NCI-H526 treated with DMSO at 0.1 percent for 48 hours (cell line): ENCODE measurements at regions not wholly inside any gene's neighbourhood (a gene's known extent, or its start where the extent isn't known, plus 50 kb on each side); places are given as distances from the start of the nearest gene placed in this dataset.

Source experiments
- DNase-seq: peaks from one replicate; lab custom pipeline; 2025; lab: John Stamatoyannopoulos, UW

DNA sequence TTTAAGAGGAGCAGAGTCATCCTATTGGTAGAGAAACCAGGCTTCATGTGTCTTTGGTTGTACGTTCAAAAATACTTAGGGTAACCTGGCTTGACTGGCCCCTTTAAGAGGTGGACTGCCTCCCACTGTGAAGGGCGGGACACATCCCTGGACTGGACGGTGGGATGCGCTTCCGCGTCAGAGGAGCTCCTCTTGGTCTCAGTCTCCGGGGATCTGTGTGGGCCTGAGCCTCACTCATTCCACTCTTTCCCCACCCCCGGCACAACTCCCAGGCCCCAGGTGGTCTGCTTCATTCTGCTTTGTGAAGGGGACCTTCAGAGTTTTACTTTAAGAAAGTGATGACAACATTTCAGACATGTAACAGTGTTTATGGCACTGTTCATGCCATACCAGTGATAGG lies 601.1 kb downstream of the IRX1 start:
- no peak for DNase-seq

DNA sequence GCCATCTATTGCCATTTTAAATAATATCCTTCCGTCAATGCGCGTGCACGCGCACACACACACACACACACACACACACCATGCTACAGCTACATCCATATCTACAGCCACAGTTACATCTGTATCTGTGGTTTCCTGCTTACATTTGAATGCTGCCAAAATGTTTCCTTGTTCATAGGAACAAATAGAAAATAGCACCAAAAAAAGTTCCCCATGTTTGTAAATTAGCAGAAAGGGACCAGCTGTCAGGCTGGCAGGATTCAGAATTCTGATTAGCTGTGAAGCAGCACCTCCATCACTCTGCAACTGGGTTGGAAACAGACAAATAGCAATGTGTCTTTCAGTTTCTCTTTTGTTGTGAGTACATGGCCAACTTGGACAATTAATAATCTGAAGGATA lies 601.5 kb downstream of the IRX1 start:
- no peak for DNase-seq

GRCh38 chr5:4198461-4198860 lies 602.8 kb downstream of the IRX1 start:
- DNase-seq, result no peak

DNA sequence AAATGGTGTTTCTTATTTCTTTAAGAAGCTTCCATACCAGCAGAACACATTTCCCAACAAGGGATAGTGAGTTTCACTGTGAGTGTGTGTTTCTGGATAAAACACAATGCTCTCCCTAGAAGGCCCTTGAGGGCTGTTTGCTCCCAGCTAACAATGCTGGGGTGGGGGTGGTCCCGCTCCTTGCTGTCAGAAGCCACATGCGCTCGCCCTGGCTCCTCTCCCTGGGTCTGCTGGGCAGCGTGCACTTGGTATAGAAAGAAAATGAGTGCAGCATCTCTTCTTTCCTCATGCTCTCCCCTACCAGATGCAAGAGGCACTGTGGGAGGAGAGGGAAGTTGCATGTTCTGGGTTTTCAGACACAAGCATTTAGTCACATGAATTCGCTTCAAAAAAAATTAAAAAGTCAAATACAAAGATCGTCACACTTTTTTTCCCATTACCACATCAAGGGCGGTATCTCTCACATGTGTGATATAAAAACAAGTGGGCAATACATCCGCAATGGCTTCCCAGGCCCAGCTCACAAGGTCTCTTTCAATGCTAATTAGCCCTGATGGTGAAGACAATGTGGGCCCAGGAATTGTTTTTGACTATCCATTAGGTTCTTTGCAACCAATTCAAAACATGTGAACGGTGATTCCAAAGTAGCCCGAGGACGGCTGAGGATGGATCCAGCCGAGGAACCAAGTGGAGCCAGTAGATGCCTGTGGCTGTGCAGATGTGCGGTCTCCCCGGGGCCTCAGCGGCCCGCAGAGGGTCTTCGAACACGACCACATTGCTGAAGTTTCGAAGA lies 603.6 kb downstream of the IRX1 start:
- no peak for DNase-seq

GRCh38 chr5:4203146-4203545 lies 607.5 kb downstream of the IRX1 start:
- no peak for DNase-seq

- no peak for DNase-seq
Measured at GRCh38 chr5:4204276-4205141, 608.9 kb downstream of the IRX1 start.

GRCh38 chr5:4205398-4205797 lies 609.8 kb downstream of the IRX1 start:
- DNase-seq, result no peak

- no peak for DNase-seq
Measured at GRCh38 chr5:4206127-4206526, 610.5 kb downstream of the IRX1 start.

DNA sequence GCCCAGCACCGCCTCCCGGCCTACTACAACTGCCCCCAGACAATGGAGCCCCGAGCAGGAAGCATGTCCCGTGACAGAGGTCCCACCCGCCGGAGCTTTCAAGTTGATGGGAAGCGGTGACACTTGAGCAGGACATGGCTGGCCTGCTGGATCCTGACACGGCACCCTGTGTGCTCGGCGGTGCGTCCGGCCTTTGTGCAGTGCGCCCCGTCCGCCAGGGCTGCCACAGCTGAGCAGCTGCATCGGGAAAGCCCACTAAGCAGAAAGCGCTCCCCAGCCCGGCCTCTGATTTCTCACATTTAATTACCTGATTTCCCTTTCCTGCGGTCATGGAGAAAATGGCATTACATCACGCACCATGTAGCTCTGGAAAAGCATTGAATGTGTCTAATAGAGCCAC lies 611.9 kb downstream of the IRX1 start:
- DNase-seq, result no peak

GRCh38 chr5:4208537-4208936 lies 612.9 kb downstream of the IRX1 start:
- DNase-seq, result no peak

- DNase-seq, result no peak
Measured at GRCh38 chr5:4208996-4209395, 613.4 kb downstream of the IRX1 start.

DNA sequence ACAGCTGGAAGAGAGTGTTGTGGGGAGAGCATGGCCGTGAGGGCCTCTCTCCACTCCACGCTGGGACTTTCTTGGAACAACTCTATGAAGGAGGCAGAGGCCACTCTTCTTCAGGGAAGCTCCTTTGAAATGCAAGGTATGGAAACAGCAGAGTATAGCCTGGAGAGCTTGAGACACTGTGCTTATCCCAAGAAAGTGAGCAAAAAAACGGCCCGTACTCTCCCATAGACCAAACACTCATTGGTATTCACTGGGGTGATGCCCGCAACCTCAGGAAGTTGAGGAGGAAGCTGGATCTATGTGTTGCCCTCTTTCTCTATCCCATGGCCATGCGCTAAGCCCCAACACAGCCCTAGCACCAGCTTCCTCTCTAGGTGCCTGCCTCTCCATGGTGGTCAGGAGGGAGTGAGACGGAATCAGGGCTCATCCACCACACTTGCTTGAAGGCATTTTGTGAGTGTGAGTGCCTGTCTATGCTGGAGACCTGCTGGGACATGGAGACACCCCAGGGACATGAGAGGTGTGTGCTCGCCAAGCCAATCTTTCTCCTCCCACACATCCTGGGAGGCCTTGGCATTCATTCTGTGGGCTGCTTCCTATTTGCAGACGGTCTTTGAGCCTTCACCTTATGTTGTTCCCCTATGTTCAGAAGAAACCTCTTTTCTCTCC lies 616.6 kb downstream of the IRX1 start:
- no peak for DNase-seq

DNA sequence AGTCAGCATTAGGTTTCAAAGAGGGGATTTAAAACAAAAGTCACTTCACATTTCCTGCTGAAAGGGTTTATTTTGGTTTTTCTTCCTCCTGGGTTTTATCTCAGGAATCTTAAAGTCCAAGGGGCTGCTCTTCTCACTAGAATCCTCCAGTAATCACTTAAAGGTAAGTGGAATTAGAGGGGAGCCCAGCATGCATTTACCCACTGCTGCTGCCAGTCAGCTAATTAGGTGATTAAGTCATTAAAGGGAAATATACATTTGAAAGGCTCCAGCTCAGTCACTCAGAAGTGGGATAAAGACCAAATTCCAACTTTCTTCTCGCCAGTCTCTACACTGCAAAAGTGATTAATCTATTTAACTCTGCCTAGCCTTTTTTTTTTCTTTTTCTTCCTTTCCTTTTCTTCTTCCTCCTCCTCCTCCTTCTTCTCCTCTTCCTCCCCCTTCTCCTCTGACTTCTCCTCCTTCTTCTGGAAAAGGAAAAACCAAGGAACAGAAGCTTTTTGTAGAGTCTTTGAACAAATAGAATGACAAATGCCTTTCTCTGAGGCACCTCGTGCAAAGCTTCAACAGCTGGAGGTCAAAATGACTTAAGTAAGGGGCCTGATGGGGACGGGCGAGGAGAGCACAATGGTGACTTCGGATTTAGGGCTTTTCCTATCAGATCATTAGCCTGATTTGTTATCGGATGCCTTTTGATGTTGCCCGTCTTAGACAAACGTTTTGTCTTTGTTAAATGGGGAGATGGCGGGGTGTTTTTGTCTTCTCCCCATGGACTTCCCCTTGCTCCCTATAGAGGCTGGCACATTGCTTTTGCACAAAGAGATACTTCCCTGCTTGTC lies 617.6 kb downstream of the IRX1 start:
- no peak for DNase-seq

DNA sequence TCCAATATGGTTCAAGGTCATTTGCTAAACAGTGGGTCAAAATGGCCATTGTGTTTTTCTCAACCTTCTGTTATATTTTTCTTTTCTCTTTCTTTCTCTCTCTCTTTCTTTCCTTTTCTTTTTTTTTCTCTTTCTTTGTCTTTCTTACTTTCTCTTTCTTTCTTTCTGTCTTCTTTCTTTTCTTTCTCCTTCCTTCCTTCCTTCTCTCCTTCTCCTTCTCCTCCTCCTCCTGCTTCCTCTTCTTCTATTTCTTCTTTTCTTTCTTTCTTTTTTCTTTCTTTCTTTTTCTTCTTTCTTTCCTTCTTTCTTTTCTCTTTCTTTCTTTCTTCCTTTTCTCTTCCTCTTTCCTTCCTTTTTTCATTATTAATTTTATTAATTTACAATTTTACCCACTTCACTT lies 619.5 kb downstream of the IRX1 start:
- no peak for DNase-seq

DNA sequence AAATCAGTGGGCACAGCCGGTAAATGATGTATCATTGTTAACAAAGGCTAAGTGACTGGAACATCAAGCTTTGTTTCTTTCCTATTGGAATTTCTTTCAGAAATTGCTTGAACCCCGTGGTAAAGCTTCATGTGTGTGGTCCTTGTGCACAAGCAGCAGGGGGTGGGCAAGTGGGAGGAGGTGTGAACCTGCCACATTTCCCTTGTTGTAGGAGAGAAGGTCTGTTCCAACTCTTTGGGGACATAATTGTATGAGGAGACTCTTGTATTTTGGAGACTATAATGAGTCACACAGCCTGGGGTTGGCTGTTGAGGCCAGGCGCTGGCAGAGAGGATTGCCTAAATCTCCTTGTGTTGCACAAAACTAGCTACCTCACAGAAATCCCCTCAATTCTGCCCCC lies 620.5 kb downstream of the IRX1 start:
- DNase-seq, result no peak

- no peak for DNase-seq
Measured at GRCh38 chr5:4220016-4220415, 624.4 kb downstream of the IRX1 start.

DNA sequence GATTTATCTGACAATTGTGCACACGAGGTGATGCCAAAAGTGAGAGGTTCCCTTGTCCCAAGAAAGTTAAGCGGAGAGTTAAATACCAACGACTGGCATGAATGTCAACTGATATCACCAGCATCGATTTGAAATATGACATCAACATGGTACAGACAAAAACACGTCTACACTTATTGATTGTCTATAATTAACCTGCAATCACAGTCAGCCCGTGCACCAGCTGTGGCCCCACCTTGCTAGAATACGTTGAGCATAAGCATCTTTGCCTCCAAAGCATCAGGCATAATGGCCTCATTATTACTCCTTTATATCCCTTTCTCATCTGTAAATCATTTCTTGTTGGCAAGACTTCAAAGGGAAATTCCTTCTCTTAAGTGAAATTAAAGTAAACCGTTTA lies 625.4 kb downstream of the IRX1 start:
- no peak for DNase-seq

DNA sequence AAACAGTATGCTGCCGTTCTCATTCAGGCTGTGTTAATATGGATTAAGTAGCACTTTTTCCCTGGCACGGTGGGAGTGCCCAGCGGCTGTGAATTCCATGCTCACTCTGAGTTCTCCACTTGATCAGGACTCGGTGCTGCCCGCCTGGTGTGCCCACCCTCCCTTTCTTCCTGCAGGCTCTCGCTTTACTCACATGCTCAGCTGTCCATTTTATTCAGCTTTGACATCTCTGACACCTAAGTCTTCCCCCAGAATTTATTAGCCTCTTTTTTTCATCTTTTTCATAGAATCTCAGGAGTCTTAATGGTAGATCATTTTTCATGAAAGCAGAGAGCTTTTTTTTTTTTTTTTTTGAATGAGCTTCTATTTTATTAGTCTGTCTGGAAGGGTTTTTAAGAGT lies 626.5 kb downstream of the IRX1 start:
- no peak for DNase-seq

DNA sequence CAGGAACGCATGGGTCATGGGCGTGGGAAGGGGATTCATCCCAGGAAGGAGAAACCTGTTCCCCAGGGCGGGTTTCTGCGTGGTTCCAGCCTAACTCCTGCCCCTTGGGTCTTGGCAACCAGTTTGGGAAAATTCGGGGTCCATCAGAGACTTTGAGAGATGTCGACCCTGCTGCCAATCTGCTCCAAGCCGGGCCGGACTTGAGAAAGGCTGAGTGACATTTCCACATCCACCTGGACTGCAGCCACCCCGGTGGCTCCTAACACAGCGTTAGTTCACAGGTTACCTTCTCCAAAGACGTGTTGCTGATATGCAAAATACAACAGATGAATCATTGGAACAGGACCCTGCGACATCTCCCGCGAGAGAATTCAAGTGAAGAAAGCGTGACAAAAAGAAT lies 627.2 kb downstream of the IRX1 start:
- DNase-seq, result no peak

DNA sequence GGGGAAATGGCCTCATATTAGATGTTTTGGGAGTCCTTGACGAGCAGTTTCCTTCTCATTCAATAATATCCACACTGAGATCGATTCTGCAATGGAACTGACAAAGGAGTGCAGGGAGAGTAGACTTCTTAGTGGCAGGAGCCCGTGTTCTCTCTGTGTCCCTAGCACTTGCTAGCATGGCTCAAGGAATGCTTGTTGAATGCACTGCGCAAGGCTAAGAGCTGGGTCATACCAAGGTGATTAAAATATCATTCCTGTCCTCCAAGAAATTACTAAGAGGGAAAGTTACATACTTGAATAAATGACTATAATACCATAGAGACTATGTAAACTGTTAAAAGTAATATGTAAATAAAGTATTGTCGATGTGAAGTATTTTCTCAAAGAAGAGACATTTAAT lies 630.1 kb downstream of the IRX1 start:
- no peak for DNase-seq

GRCh38 chr5:4226565-4226964 lies 630.9 kb downstream of the IRX1 start:
- no peak for DNase-seq

DNA sequence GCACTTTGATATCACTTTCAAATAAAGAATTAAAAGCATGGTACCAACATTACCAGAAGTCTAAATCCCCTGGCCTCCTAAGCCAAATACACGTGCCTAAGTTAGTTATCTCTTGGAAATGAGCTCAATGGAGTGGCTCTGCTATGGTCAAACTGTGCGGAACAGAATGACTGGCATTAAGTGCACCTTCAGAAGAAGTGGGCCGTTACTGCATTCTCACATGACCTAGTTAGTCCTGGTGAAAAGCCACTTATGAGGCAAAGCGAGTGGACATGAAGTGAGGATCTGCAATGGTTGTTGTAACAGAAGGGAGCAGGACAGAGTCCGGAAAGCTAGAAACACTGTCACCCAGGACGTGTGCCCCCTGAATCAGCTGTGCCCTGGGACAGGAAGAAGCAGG lies 633.1 kb downstream of the IRX1 start:
- no peak for DNase-seq
